Natural killer cell (primary cell): ENCODE measurements at regions not wholly inside any gene's neighbourhood (a gene's known extent, or its start where the extent isn't known, plus 50 kb on each side); places are given as distances from the start of the nearest gene placed in this dataset.

ENCODE experiments used
- ATAC-seq, 3 donors: fragments of 150-1000 bp in 2 of 3; fragments of 200-7000 bp in 1 of 3; cut with Tn5 transposase; 1 replicate in 1 of 3; 2 replicates in 2 of 3; pipeline ENCODE4 v1.10.0; 2021; ENCODE audit warnings: mild to moderate bottlenecking in 2 of 3, moderate library complexity in 2 of 3
- DNase-seq, 2 donors: peaks; one replicate each; pipeline versions ENCODE4 v3.0.0 to v3.0.0-alpha.2; 2013 to 2021; ENCODE audit warnings: mixed read lengths in 1 of 2
- H3K27ac ChIP-seq: one replicate; pipeline ENCODE4 v1.5.1; 2013; ENCODE audit warnings: mild to moderate bottlenecking, low read length
- H3K27me3 ChIP-seq: one replicate; pipeline ENCODE4 v1.6.1; 2013; ENCODE audit warnings: low read length; ENCODE audit not compliant: control insufficient read depth, insufficient read depth
- H3K36me3 ChIP-seq: one replicate; pipeline ENCODE4 v1.6.1; 2013; ENCODE audit warnings: low read length; ENCODE audit not compliant: control insufficient read depth, insufficient read depth
- H3K4me1 ChIP-seq: one replicate; pipeline ENCODE4 v1.6.1; 2013; ENCODE audit warnings: low read length; ENCODE audit not compliant: control insufficient read depth, insufficient read depth
- H3K4me3 ChIP-seq: one replicate; pipeline ENCODE4 v1.5.1; 2013; ENCODE audit warnings: low read length
- H3K9me3 ChIP-seq: one replicate; pipeline ENCODE4 v1.6.1; 2013; ENCODE audit warnings: low read length; ENCODE audit not compliant: control insufficient read depth, insufficient read depth
- H3K27ac Mint-ChIP-seq, 2 donors: one replicate each; pipeline ENCODE4 v1.8.0; 2022; ENCODE audit warnings: mild to moderate bottlenecking in 2 of 2, mixed read lengths in 2 of 2, moderate library complexity in 1 of 2
- H3K27me3 Mint-ChIP-seq, 2 donors: one replicate each; pipeline ENCODE4 v1.8.0; 2022; ENCODE audit warnings: low read depth in 2 of 2, mixed read lengths in 2 of 2
- H3K36me3 Mint-ChIP-seq: one replicate; pipeline ENCODE4 v1.8.0; 2022; ENCODE audit warnings: mixed read lengths
- H3K4me1 Mint-ChIP-seq, 2 donors: one replicate each; pipeline ENCODE4 v1.8.0; 2022; ENCODE audit warnings: mixed read lengths in 2 of 2
- H3K4me3 Mint-ChIP-seq: one replicate; pipeline ENCODE4 v1.8.0; 2022; ENCODE audit warnings: mild to moderate bottlenecking, moderate library complexity, mixed read lengths
- H3K9me3 Mint-ChIP-seq, 2 donors: one replicate each; pipeline ENCODE4 v1.8.0; 2022; ENCODE audit warnings: mixed read lengths in 2 of 2
- CTCF ChIP-seq: fragments of 200-600 bp; IDR thresholded peaks from one replicate; pipeline ENCODE4 v1.8.0; 2022; ENCODE audit warnings: antibody characterized with exemption
- WGBS: methylation state at CpG from one replicate; pipeline ENCODE4 v1.1.7; 2013; ENCODE audit warnings: missing lambda C conversion rate; ENCODE audit not compliant: insufficient coverage; 5-methylcytosine and 5-hydroxymethylcytosine counted together
- intact Hi-C: fragments of 100-400 bp; cut with micrococcal nuclease; formaldehyde crosslinking; loops from one replicate; pipeline ENCODE4 v1.14.2; 2022

DNA sequence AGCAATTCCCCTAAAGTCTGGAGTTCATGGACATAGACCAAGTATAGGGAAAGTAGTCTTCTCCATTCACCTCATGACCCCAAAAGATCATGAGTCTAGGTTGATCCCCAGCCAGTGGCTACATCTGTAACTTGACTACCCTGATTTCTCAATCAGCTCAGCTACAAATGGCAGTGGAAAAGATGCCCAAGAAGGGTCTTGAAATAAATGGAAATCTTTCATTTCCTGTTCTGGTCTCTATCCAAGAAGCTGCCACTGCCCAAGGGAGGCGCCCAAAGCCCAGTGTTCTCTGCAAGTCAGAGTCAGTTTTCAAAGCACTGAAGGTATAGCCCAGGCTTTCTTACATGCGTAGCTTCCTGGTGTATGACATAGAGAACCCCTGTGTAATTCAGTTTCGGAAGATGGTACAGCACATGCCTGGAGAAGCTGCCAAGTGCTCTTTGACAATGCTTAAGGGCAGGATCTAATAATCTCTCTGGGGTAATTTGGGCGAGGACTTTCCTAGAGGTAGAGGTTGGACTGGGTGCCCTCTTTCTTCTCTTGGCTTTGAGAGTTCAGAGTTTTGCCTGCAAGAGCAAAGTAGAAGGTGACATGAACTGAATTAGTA lies 101.1 kb downstream of the ADAMTS15 start:
- Mint-ChIP-seq H3K27ac (no peak overlapping the region), H3K4me1 (no peaks in the 10 kb centered on the region), H3K27me3 (no peaks in the 10 kb centered on the region), H3K9me3 (no peaks in the 10 kb centered on the region), H3K4me3 (no peak overlapping the region), H3K36me3 (no peaks in the 10 kb centered on the region)
- Histone ChIP-seq H3K27me3 (no peaks in the 10 kb centered on the region), H3K27ac (no peak overlapping the region), H3K9me3 (no peaks in the 10 kb centered on the region), H3K36me3 (no peaks in the 10 kb centered on the region), H3K4me1 (no peaks in the 10 kb centered on the region), H3K4me3 (no peak overlapping the region)
- 62% methylated on average over 4 of the region's 4 CpGs for WGBS
- ATAC-seq: no peak
- TF ChIP-seq CTCF: no peak
- intact Hi-C loops: no loop called here
- no peak for DNase-seq

DNA sequence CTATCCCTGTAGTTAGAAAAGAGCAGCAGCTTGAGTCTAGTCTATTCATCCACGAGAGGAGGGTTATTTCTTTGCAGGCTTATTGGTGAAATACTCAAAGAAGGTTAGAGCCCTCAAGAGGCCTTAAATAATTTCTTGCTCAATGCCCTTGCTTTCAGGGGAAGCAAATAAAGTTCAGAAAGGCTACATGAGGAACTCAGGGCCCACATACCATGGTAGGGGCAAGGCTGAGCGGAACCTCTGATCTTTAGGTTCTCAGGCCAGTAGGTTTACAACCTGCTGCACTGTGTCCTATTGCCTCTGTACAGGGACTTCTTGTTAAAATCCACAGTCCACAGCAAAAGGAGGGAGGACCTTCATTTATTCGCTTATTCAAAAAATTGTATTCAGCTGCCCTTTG lies 101.7 kb downstream of the ADAMTS15 start:
- H3K4me1 ChIP-seq: no peaks in the 10 kb centered on the region
- no peak for ATAC-seq
- H3K4me3 ChIP-seq: no peak overlapping the region

GRCh38 chr11:130550984-130551383 lies 102.5 kb downstream of the ADAMTS15 start:
- Histone ChIP-seq H3K4me1 (no peaks in the 10 kb centered on the region), H3K4me3 (no peak overlapping the region), H3K36me3 (no peaks in the 10 kb centered on the region), H3K27me3 (no peaks in the 10 kb centered on the region), H3K27ac (no peak overlapping the region), H3K9me3 (no peaks in the 10 kb centered on the region)
- intact Hi-C loops: no loop called here
- Mint-ChIP-seq H3K36me3 (no peaks in the 10 kb centered on the region), H3K9me3 (no peaks in the 10 kb centered on the region), H3K27ac (no peak overlapping the region), H3K4me3 (no peak overlapping the region), H3K4me1 (no peaks in the 10 kb centered on the region), H3K27me3 (no peaks in the 10 kb centered on the region)
- TF ChIP-seq CTCF: no peak
- WGBS: 51% methylated on average over 4 of the region's 4 CpGs
- DNase-seq: no peak
- ATAC-seq: no peak

More for the DNA sequence above, 101.7 kb downstream of the ADAMTS15 start:
- no peak for TF ChIP-seq CTCF
- H3K27me3 Mint-ChIP-seq: no peaks in the 10 kb centered on the region
- H3K27ac Mint-ChIP-seq: no peak overlapping the region
- intact Hi-C loops: no loop called here
- H3K36me3 ChIP-seq: no peaks in the 10 kb centered on the region
- no peaks in the 10 kb centered on the region for H3K36me3 Mint-ChIP-seq
- no peaks in the 10 kb centered on the region for H3K9me3 ChIP-seq
- WGBS: 88% methylated on average over 3 of the region's 3 CpGs
- no peak overlapping the region for H3K27ac ChIP-seq
- no peak for DNase-seq
- H3K9me3 Mint-ChIP-seq: no peaks in the 10 kb centered on the region
- no peak overlapping the region for H3K4me3 Mint-ChIP-seq
- no peaks in the 10 kb centered on the region for H3K4me1 Mint-ChIP-seq
- H3K27me3 ChIP-seq: no peaks in the 10 kb centered on the region

DNA sequence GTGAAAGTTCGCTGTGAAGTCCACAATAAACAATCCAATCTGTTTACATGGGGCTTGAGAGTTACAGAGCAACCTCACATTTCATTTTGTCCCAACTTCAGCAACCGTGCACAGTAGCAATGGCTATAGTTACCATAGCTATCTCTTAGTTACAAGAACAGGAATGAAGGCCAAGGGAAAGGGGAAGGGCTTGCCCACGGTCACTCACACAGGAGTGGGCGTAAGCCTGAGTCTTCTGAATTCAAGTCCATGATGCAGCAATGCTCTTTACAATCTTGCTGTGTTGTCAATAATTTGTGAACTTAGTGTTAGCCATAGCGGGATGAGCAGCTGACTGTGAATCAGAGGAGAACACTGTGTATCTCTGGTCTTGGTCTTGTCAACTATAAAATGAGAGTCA lies 102.9 kb downstream of the ADAMTS15 start:
- Histone ChIP-seq H3K4me1 (no peaks in the 10 kb centered on the region), H3K4me3 (no peak overlapping the region), H3K27me3 (no peaks in the 10 kb centered on the region), H3K9me3 (no peaks in the 10 kb centered on the region), H3K27ac (no peak overlapping the region), H3K36me3 (no peaks in the 10 kb centered on the region)
- DNase-seq (no peak), ATAC-seq (no peak)
- TF ChIP-seq CTCF: no peak
- Mint-ChIP-seq H3K27me3 (no peaks in the 10 kb centered on the region), H3K36me3 (no peaks in the 10 kb centered on the region), H3K9me3 (no peaks in the 10 kb centered on the region), H3K4me3 (no peak overlapping the region), H3K27ac (no peak overlapping the region), H3K4me1 (no peaks in the 10 kb centered on the region)
- intact Hi-C loops: no loop called here
- WGBS: 85% methylated on average over 5 of the region's 5 CpGs
